ENCODE measurements at regions not wholly inside any gene's neighbourhood (a gene's known extent, or its start where the extent isn't known, plus 50 kb on each side); places are given as distances from the start of the nearest gene placed in this dataset.

DNA sequence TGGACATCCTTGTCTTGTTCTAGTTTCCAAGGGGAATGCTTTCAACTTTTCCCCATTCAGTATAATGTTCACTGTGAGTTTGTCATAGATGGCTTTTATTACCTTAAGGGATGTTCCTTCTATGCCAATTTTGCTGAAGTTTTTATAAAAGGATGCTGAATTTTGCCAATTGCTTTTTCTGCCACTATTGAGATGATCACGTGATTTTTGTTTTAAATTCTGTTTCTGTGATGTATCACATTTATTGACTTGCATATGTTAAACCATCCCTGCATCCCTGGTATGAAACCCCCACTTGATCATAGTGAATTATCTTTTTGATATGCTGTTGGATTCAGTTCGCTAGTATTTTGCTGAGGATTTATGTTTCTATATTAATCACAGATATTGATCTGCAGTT, 130.6 kb upstream of the TAB2 start:
- Histone ChIP-seq H3K79me2 (ENCODE audit: insufficient read depth, low read depth, low read length) (no peaks in the 10 kb centered on the region), H3K4me1 (ENCODE audit: insufficient read depth, low read length, poor library complexity, severe bottlenecking) (no peaks in the 10 kb centered on the region), H3K4me3 (ENCODE audit: low read depth, low read length, poor library complexity, severe bottlenecking) (no peak overlapping the region), H3K36me3 (ENCODE audit: insufficient read depth, low read length) (no peaks in the 10 kb centered on the region), H4K20me1 (ENCODE audit: insufficient read depth, low read length) (no peaks in the 10 kb centered on the region), H2AFZ (ENCODE audit: low read length) (no peak overlapping the region), H3K27ac (ENCODE audit: low read depth, low read length, poor library complexity, severe bottlenecking) (no peak overlapping the region), H3K4me2 (ENCODE audit: low read length) (no peak overlapping the region), H3K9me3 (ENCODE audit: low read length) (no peaks in the 10 kb centered on the region), H3K9me2 (ENCODE audit: insufficient read depth, low read length) (no peaks in the 10 kb centered on the region)
- POLR2A ChIA-PET: no interaction called here
- TF ChIP-seq, protein P1, sequence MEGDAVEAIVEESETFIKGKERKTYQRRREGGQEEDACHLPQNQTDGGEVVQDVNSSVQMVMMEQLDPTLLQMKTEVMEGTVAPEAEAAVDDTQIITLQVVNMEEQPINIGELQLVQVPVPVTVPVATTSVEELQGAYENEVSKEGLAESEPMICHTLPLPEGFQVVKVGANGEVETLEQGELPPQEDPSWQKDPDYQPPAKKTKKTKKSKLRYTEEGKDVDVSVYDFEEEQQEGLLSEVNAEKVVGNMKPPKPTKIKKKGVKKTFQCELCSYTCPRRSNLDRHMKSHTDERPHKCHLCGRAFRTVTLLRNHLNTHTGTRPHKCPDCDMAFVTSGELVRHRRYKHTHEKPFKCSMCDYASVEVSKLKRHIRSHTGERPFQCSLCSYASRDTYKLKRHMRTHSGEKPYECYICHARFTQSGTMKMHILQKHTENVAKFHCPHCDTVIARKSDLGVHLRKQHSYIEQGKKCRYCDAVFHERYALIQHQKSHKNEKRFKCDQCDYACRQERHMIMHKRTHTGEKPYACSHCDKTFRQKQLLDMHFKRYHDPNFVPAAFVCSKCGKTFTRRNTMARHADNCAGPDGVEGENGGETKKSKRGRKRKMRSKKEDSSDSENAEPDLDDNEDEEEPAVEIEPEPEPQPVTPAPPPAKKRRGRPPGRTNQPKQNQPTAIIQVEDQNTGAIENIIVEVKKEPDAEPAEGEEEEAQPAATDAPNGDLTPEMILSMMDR (conservative IDR thresholded peaks at IDR 0.05; ENCODE audit: low read length): no peak
- TF ChIP-seq EZH2phosphoT487 (IDR thresholded peaks at IDR 0.05; ENCODE audit: borderline replicate concordance, low read depth, low read length): no peak
- no peak for DNase-seq (ENCODE audit: low spot score)
- no TSS peak for BruUV-seq (replicated peaks)
- intact Hi-C loops (cut with micrococcal nuclease; ENCODE audit: unreplicated experiment): no loop called here
- CTCF ChIA-PET (ENCODE audit: unreplicated experiment): no interaction called here

DNA sequence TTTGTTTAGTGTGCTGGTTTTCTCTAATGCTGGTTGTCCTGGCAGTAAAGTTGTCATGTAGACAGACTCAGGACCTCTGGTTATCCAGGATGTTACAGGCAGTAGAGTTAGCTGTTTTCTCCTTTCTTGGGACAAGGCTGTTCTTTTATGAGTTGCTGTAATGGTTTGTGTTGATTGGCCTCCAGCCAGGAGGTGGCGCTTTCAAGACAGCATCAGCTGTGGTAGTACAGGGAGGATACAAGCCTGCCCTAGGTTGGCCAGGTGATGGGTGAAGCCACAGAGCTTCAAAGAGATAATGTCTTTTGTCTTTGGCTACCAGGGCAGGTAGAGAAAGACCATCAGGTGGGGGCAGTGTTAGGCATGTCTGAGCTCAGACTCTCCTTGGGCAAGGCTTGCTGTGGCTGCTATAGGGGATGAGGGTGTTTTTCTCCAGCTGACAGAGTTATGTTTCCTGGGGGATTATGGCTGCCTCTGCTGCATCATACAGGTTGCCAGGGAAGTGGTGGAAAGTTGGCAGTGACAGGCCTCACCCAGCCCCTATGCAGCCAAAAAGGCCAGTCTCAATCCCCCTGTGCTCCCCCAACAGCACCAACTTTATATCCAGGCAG, 127.2 kb upstream of the TAB2 start:
- intact Hi-C loops (cut with micrococcal nuclease; ENCODE audit: unreplicated experiment): loop anchor here (1.0 to 5.0 kb wide), 4 partner anchors 108 to 326 kb away; no protein-coding TSS in a partner anchor
- H2AFZ ChIP-seq (ENCODE audit: low read length): no peak overlapping the region
- CTCF ChIA-PET (ENCODE audit: unreplicated experiment): interaction anchor here (1.0 to 1.1 kb wide), 2 partner anchors 110 to 241 kb away, joined by 3 read pairs; no protein-coding TSS in a partner anchor

More for the DNA sequence above, 127.2 kb upstream of the TAB2 start:
- Histone ChIP-seq H3K9me3 (ENCODE audit: low read length) (no peaks in the 10 kb centered on the region), H3K79me2 (ENCODE audit: insufficient read depth, low read depth, low read length) (no peaks in the 10 kb centered on the region), H3K9me2 (ENCODE audit: insufficient read depth, low read length) (no peaks in the 10 kb centered on the region), H3K36me3 (ENCODE audit: insufficient read depth, low read length) (no peaks in the 10 kb centered on the region), H4K20me1 (ENCODE audit: insufficient read depth, low read length) (no peaks in the 10 kb centered on the region), H3K4me3 (ENCODE audit: low read depth, low read length, poor library complexity, severe bottlenecking) (no peak overlapping the region), H3K4me2 (ENCODE audit: low read length) (no peak overlapping the region), H3K27ac (ENCODE audit: low read depth, low read length, poor library complexity, severe bottlenecking) (no peak overlapping the region), H3K4me1 (ENCODE audit: insufficient read depth, low read length, poor library complexity, severe bottlenecking) (no peaks in the 10 kb centered on the region)
- no TSS peak for BruUV-seq (replicated peaks)
- POLR2A ChIA-PET: interaction anchor here (0.6 kb wide), 2 partner anchors 160 to 308 kb away, joined by 3 read pairs; no protein-coding TSS in a partner anchor
- no peak for TF ChIP-seq EZH2phosphoT487 (IDR thresholded peaks at IDR 0.05; ENCODE audit: borderline replicate concordance, low read depth, low read length)
- TF ChIP-seq, protein P1 (conservative IDR thresholded peaks at IDR 0.05; ENCODE audit: low read length): peak; percentile 84
- peak; percentile 63 for DNase-seq (ENCODE audit: low spot score)

Measured in OCI-LY7 (cell line).